Thyroid gland (tissue), 4 donors: ENCODE measurements at regions not wholly inside any gene's neighbourhood (a gene's known extent, or its start where the extent isn't known, plus 50 kb on each side); places are given as distances from the start of the nearest gene placed in this dataset.

Experiments used
- CTCF ChIP-seq, 6 experiments: fragments of 200-600 bp in 3 of 6; fragments of 450-650 bp in 3 of 6; sonication (generic) in 3 of 6; IDR thresholded peaks; one replicate each; pipeline ENCODE4 v1.5.1; 2016 to 2019; ENCODE audit warnings: antibody characterized with exemption in 6 of 6, mild to moderate bottlenecking in 2 of 6, inconsistent platforms in 1 of 6, moderate library complexity in 1 of 6
- POLR2A ChIP-seq, 2 donors: fragments of 450-650 bp; IDR thresholded peaks; one replicate each; pipeline ENCODE4 v1.6.1; 2017; ENCODE audit warnings: antibody characterized with exemption in 2 of 2, mild to moderate bottlenecking in 2 of 2, moderate library complexity in 1 of 2

- TF ChIP-seq CTCF (IDR thresholded peaks at IDR 0.05) (no peak), POLR2A (IDR thresholded peaks at IDR 0.05) (no peak)
These were observed 223.0 kb downstream of the DUSP6 start for GRCh38 chr12:89129167-89129870.
